ENCODE measurements at regions not wholly inside any gene's neighbourhood (a gene's known extent, or its start where the extent isn't known, plus 50 kb on each side); places are given as distances from the start of the nearest gene placed in this dataset.
A peak's percentile ranks its signal among the peaks of the same experiment; 100 is the strongest.

DNA sequence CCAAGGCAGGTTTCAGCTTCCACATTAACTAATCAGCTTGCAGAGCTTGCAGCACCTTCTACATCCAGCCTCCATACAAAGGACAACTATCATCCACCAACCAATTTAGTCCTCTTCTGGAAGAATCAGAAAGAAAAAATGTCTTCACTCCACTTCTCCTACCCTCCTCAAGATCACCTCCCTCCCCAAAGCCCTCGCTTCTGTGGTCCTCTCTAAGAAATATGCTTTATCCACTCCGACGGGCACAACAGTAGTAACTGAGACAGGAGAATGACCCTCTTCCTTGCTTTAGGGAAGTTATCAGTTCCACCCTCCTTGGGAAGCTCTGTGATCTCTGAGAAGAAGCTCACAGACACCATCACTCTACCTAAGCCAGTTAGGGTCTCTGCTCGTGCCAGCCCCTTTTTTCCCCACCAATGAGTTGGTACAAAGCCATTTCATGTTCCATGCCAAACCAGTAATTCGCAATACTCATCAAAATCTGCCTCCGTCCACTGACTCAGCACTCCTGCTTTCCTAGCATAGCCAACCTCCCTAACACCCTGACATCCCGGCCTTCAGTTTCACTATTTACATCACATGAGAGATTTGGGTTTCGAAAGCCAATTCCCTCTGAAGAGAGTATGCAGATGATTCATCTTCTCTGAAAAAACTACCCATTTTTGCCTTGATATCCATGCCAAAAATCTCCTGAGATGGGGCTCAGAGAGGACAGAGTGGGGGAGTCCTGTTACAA lies 114.1 kb upstream of the PKDCC start:
- DNase-seq (ENCODE audit: low read depth), result peak; percentile 76
- no peak overlapping the region for H3K4me3 ChIP-seq (ENCODE audit: low read depth, low read length)
- TF ChIP-seq, protein P1, sequence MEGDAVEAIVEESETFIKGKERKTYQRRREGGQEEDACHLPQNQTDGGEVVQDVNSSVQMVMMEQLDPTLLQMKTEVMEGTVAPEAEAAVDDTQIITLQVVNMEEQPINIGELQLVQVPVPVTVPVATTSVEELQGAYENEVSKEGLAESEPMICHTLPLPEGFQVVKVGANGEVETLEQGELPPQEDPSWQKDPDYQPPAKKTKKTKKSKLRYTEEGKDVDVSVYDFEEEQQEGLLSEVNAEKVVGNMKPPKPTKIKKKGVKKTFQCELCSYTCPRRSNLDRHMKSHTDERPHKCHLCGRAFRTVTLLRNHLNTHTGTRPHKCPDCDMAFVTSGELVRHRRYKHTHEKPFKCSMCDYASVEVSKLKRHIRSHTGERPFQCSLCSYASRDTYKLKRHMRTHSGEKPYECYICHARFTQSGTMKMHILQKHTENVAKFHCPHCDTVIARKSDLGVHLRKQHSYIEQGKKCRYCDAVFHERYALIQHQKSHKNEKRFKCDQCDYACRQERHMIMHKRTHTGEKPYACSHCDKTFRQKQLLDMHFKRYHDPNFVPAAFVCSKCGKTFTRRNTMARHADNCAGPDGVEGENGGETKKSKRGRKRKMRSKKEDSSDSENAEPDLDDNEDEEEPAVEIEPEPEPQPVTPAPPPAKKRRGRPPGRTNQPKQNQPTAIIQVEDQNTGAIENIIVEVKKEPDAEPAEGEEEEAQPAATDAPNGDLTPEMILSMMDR (conservative IDR thresholded peaks at IDR 0.05; ENCODE audit: low read depth, low read length), result no peak

DNA sequence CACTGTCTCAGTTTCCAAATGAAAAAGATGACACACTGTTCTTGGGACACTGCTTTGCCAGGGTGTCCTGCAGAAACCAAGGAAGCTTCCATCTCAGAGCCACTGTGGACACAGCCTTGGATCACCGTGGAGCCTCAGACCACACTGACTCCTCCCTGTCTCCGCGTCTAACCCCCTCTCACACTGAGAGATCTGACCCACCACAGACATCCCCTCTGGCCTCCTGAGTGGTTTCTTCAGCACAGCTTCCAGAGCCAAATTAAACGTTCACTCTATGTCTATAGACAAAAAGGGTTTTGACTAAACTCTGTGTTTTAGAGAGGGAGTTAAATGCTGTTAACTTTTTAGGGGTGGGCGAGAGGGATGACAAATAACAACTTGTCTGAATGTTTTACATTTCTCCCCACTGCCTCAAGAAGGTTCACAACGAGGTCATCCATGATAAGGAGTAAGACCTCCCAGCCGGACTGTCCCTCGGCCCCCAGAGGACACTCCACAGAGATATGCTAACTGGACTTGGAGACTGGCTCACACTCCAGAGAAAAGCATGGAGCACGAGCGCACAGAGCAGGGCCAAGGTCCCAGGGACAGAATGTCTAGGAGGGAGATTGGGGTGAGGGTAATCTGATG lies 113.4 kb upstream of the PKDCC start:
- TF ChIP-seq, protein P1 (conservative IDR thresholded peaks at IDR 0.05; ENCODE audit: low read depth, low read length), result no peak

DNA sequence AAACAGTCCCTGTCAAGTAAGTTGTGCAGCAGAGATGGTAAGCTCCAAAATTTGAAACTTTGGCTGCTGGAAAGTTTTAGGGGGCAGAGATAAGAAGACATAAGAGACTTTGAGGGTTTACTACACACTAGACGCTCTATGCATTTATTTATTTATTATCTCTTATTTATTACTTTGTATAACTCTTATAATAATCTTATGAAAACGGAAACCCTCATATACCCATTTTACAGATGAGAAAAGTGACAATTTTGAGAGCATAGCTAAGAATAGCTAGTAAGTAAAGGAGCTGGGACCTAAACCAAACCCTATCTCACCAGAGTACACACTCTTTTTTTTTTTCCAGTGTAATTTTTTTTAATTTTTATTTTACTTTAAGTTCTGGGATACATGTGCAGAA lies 112.8 kb upstream of the PKDCC start:
- DNase-seq (ENCODE audit: low read depth), result no peak
- TF ChIP-seq, protein P1 (conservative IDR thresholded peaks at IDR 0.05; ENCODE audit: low read depth, low read length), result no peak

More for the DNA sequence above, 113.4 kb upstream of the PKDCC start:
- DNase-seq (ENCODE audit: low read depth), result no peak
- no peak overlapping the region for H3K4me3 ChIP-seq (ENCODE audit: low read depth, low read length)

DNA sequence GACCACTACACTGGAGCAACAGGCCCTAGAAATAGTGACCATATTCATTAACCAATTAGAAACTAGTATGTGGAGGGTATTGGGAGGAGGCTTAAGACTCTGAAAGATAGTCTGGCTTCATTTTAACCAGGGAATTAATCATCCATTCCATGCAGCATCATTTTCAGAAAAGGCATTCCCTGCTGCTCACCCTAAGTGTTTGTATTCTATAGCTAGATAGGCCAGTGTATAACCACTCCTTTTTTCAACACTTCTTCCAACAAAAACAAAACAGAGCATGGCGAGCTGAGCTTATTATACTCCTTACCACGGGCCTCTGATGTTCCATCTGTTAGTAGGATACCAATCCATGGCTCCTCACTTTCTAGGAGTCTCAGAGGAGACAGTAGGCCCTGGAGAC lies 112.0 kb upstream of the PKDCC start:
- no peak overlapping the region for H3K4me3 ChIP-seq (ENCODE audit: low read depth, low read length)
- no peak for DNase-seq (ENCODE audit: low read depth)
- TF ChIP-seq, protein P1 (conservative IDR thresholded peaks at IDR 0.05; ENCODE audit: low read depth, low read length), result no peak

More for the DNA sequence above, 112.8 kb upstream of the PKDCC start:
- H3K4me3 ChIP-seq (ENCODE audit: low read depth, low read length), result no peak overlapping the region

DNA sequence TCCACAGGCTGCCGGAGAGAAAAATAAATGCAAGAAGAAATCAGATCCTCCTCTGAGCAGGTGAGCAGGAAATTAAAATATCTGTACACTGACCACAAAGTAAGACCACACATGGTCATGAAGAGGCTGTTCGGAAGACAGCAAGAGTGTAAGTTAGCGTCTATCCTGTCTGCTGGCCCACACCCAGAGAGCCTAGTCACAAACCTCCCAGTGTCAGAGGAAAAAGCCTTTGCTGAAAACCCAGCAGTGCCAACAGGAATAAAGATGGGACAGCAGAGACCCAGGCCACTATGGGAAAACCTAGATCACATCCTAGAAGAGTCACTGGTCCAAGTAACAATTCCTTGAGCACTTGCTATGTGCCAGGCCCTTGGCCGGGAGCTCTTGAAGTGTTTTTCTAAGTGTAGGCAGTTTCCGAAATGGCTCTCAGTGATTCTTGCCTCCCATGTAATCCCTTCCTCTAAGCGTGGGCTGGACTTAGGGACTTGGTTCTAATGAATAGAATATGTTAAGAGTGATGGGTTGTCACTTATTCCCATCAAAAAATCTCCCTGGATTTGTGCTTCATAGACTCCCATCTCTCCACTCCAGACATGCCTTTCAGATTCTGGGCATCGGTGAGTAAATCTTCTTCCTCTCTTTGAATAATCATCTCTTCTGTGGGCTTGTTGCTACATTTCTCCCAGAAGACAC lies 110.9 kb upstream of the PKDCC start:
- H3K4me3 ChIP-seq (ENCODE audit: low read depth, low read length), result no peak overlapping the region
- no peak for DNase-seq (ENCODE audit: low read depth)
- TF ChIP-seq, protein P1 (conservative IDR thresholded peaks at IDR 0.05; ENCODE audit: low read depth, low read length), result no peak

DNA sequence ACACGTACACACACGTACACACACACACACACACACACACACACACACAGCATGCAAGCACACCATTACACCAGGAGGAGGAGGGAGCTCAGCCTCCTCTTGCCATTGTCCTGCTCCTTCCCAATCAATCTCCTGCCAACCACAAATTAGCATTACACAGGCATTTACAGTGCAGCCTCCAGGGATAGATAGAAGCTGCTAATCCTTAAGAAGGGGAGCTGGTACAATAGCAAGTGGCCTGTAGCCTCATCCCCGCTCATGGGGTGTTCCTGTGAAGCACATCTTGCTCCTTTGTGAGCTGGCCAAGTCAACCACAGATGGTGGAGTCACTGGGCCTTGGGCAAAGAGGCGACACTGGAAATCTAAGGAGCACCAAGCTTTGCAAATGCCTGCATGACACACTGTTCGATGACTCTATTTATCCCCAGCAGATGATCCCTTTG lies 110.3 kb upstream of the PKDCC start:
- no peak for DNase-seq (ENCODE audit: low read depth)
- TF ChIP-seq, protein P1 (conservative IDR thresholded peaks at IDR 0.05; ENCODE audit: low read depth, low read length), result no peak
- no peak overlapping the region for H3K4me3 ChIP-seq (ENCODE audit: low read depth, low read length)

Data from epithelial cell of proximal tubule (primary cell).